NCI-H187 (cell line): ENCODE measurements at regions not wholly inside any gene's neighbourhood (a gene's known extent, or its start where the extent isn't known, plus 50 kb on each side); places are given as distances from the start of the nearest gene placed in this dataset.

Experiments
- DNase-seq, 2 experiments: peaks; one replicate each; lab custom pipeline; 2025; lab: John Stamatoyannopoulos, UW

DNA sequence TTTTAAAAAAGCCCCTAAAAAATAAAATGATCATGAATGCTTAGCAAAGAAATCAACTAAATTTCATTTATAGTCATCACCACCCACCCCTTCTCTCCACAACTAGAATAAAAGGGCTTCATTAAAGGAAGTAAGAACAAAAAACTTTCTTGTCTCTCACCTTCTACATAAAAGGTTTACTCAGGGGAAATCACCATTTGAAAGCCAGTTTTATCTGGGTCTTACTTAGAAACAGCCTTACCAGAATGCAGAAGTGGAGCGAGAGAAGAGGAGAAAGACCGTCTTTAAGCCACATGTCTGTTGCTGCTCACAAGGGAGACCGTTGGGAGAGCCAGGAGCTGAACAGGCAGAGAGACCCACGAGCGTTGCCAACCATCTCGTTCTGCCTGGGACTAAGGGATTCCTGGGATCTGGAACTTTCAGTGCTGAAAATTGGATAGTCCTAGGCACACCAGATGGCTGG is 350.1 kb upstream of the PROK2 start:
- no peak for DNase-seq

DNA sequence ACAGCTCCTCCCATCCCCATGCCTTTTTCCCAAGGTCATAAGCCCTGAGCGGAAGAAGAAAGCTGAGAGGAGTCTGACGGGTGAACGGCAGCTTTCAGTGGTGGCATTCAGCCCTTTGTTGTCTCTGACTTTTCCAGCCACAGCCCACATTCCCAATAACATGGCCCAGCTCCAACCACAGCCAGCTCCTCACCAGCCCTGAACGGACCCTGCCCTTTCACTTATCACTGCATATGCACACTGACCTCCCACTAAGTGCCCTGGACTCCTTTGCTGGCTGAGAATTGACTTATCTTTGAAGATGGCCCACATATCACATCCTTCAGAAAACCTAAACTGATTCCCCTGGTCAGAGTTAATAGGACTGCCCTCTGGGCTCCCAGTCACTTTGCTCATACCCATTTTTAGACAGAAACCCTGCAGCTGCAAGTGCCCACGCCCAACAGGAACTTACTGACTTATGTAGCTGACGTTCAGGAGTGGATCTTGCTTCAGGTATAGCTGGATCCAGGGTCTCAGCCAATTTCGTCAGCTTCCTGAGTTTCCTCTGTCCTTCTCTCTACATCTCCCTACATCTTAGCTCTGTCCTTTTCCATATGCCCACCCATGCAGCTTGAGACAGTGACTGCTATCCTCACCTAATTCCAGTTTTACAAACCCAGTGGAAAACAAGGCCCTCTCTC is 348.5 kb upstream of the PROK2 start:
- DNase-seq = no peak

DNA sequence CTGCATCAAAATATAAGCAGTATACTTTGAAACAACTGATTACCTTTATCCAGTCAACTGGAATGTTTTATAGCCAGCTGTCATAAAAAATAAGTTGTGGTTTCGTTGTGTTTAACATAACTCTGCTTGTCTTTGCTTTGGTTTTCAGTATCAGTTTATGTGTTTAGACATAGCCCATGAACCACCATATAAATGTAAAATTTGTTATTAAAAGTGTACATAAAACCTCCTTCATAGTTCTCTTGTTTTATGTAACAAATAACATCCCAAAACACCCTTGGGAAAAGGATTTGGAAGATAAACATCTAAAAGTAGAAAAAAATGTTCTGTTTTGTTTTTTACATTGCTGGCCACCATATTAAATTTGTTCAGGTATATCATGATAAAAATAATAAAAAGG is 347.0 kb upstream of the PROK2 start:
- DNase-seq = no peak

DNA sequence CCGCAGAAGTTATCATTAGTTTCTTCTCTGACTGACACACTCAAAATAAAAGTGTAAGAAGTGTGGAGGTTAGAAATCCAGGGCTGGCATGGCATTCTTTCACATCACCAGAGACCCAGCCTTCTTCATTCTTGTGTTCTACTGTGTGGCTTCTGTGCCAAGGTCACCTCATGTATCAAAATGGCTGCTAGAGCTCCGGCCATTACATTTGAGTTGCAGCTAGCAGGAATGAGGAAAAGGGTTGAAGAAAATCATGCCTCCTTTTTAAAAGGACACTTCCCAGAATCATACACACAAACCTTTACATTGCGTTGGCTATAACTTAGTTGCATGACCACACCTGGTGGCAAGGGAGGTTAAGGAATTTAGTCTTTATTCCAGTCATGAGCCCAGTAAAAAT is 345.6 kb upstream of the PROK2 start:
- no peak for DNase-seq

DNA sequence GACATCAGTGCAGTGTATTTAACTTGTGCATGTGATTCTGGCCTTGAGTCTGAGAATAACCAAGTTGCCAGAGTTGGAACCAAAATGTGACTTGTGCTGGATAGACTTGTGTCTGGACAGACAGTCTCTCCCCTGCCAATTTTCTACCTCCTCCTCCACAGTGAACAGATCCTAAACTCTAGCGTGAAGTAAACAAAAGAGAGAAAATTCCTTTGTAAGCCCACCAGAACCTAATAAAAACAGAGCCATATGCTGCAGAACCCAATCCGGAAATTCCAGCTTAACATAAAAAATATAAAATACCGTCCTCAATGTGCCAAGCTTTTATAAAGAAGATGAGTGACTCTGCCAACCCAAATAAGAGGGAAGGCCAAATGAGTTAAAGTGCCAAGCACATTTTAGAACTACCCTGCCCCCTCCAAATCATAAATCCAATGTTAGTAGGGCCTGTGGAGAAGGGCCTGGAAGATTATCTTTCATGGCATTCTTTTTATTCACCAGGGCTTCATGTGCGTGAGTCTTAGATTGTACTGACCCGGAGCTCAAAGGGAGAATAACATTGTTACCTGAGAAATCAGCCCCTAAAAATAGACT is 344.6 kb upstream of the PROK2 start:
- no peak for DNase-seq

DNA sequence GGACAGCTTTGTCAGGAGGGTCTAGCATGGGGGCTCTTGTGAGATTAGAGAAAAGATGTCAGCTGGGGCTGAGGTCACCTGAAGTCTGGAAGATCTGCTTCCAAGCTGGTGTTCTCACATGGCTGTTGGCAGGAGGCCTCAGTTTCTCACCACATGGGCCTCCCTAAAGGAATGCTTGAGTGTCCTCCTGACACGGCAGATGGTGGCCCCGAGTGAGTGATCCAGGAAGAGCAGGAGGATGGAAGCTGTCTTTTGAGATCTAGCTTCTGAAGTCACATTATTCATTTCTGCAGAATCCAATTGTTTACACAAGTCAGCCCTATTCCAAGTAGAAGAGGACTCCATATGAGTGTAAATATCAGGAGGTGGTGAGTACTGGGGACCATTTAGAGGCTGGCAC is 344.0 kb upstream of the PROK2 start:
- DNase-seq = no peak

DNA sequence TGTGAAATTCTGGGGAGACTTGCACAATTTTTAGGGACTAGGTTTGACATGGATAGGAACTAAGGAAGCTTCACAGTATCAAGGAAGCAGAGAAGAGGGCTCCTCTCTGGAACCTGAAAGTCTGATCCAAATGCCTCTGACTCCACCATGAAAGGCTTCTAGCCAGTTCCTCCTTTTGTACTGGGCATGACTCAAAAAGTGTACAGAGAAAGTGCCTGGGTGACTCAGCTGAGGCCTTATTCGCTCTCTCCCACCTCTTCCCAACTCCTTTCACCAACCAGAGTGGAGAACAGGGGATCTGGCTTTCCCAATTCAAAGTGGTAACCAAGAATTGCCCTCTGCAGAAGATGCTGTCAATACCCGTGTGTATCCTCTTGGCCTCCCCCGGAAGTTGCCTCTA is 342.9 kb upstream of the PROK2 start:
- DNase-seq = no peak

DNA sequence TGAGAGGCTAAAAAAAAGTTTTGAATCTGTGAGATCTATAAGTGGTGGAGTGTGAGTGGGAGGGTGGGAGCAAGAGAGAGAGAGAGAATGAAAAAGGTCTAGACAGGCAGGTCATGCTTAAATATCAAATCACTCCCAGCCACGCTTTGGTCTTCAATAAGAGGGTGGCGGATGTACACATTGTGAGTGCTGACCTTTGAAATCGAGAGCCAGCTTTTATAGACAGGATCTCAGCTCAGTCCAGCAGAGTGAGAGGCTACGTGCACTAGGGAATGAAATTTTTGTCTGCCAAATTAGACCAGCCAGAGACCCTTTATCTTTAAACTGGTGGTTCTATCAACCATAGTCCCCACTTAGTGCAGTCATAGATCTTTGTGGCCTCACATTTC is 342.3 kb upstream of the PROK2 start:
- DNase-seq = no peak

DNA sequence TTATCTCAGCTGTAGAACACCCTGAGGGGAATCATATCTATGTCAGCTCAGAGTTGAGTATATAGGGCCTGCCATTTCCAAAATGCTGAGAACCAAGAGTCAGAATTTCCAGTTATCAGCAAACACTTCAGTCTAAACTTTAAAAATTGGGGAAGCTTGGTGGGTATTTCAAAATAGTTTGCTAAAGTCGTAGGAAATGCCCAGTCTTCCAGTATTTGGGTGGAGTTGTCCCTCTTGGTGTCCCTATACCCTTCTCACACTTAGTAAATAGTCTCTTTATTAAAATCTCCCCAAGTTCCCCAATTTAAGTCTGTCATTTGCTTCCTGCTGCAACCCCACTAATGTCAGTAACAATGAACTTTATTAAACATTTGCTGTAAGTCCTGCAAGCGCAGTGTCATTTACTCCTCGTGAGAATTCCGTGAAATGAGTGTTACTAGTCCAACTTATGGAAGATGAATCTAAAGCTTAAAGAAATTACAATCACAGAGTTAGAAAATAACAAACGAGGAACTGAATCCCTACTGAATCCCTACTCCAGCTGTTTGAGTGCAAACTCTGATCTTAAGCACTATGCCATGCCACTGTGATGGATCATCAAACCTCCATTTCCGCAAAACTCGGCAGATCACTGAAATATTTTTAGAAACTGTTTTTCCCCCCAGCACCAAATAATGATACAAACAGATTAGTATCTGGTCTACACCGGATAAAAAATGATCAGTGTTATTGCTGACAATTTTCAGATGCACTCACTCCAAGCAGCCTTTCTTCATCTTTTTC is 341.7 kb upstream of the PROK2 start:
- DNase-seq = no peak

DNA sequence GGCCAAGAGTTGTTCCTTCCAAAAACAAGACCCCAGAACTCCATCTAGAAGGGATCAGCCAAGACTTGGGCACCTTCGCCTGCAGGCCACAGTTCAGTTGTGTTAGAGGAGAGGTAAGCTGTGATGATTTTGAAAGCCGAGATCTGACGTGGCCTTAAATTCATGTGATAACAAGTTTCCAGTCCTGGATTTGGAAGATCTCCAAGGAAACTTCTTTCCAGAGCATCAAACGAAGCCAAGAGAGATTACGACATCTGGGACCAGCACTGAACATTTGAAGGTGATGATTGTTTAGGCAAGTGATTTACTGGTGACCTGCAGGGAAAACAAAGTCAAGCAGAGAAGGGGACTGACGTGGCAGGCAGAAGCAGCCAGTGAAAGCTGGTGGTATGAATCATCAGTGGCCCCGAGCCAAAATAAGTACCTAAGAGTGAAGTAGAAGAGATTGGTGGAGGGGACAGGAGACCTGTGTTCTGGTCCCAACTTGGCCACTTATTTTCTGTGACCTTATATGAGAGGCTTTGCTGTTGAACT is 339.0 kb upstream of the PROK2 start:
- DNase-seq = no peak

DNA sequence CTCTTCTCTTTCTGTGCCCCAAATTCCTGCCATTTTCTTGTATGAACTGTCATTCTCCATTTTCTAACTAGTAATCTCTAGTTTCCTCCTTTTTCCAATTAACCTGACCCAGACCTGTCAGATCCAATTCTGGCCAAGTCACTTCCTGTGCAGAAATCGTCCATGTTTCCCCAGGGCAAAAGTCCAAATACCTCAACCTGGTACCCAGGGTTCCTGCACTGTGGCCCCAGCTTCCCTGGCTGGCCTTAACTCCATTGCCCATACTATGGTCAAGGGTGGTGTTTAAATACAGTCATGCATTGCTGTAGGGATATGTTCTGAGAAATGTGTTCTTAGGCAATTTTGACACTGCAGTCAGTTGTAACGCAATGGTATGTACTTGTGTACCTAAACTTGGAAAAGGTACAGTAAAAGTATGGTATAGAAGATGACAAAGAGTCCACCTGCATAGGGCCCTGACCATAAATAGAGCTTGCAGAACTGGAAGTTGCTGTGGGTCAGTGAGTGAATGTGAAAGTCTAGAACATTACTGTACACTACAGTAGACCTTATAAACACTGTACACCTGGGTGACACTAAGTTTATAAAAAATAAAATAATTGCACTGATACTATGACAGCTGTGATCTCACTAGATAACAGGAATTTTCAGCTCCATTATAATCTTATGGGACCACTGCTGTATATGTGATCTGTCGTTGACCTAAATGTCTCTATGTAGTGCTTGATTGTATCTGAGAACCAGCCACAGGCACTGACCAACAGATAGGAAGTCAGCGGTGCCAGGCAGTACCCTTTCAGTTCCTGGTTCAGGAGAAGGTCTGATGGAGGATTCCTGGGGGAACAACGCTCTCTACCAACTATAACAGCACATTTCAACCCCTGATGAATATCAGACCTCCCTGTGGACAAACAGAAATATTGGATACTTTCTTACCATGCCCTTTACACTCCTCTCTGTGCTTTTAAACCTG is 336.1 kb upstream of the PROK2 start:
- no peak for DNase-seq

DNA sequence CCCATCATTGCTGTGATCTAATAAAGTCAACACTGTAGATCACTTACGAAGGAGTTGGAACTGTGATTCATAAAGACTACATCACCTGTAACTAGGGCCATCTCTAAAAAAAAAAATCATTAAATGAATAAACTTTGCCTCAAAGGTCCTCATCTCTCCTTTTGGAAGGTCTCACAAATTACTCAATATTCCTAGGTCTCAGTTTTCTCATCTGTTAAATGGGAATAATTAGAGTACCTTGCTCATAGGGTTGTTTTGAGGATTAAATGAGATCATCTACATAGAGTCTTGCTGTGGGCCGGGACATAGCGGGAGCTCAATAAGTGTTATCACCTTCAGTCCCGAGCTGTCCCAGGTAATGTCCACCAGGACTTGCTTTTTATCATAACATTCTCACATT is 335.1 kb upstream of the PROK2 start:
- DNase-seq = no peak

DNA sequence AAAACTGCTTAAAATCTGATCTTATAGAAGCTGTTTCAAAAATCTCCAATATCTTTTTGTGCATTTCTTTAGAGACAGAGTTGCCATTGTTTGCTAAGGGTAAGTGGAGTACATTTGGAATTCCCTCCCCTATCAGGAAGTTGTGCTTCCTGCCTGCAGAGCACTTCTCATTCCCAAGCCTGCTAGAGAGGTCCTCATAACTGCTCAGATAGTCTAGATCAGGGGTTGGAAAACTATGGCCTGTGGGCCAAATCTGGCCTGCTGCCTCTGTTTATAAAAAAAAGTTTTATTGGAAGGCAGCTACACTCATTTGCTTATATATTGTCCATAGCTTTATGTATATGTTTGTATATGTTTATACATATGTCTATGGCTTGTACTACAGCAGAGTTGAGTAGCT is 333.7 kb upstream of the PROK2 start:
- no peak for DNase-seq

DNA sequence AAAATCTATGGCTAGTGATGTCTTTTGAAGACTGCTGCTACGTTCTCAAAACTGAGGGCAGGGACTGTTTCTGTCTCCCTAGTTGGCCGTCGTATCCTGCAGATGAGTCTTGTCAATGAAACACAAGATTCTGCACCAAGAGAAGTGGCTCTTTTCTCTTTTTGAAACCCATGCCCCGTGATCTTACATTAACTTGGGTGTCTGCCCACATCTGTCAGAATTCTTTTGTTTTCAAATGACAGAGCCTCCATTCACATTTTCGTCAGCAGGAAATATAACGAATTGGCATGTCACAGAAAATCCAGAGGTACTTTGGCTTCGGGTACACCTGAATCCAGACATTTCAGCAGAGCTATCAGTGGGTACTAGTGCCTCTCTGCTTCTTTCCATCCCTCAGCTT is 331.3 kb upstream of the PROK2 start:
- no peak for DNase-seq

DNA sequence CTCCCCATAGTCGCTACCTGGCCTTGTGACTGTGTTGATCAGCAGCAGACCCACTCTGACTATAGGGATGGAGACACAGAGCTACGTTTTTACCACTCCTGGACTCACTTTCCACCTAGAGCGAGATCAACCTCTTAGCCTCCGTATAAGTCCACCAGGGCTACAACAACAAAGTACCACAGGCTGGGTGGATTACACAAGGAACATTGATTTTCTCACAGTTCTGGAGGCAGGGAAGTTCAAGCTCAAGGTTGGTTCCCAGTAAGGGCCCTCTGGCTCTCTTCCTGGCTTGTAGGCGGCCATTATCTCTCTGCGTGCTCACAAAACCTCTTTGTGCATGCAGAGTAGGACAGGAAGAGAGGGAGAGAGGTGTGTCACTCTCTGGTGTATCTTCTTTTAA is 330.4 kb upstream of the PROK2 start:
- no peak for DNase-seq

DNA sequence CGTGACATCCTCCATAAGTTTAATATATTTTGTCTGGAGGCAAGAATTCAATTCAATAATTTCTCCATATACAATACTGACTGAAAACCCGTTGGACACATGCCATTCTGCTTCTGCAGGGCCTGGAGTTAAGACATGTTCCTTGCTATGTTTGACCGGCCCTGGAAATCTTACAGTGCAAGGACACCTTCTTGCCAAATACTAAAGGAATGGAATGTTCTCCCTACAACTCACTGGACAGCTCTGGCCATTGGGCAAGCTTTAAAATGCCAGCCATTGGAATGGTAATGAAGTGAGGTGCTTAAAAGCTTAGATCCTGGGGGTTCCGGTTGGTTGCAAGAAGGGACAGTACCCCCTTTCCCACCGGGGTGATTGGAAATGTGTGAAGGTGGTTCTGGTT is 329.8 kb upstream of the PROK2 start:
- no peak for DNase-seq

DNA sequence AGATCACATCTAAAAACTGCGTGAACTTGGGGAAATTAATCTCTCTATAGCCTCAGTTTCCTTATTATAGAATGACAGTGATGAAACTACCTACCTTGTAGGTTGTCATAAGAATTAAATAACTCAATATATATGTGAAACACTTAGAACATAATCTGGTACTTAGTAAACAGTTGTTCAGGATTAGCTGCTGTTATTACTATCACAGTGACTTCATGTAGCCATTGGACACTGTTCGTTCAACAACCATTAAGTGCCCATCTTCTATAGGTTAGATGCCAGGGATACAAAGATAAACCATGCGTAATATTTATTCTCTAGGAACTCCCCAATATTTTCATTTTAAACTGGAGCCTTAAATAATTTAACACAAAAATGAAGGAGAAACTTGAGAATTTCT is 329.0 kb upstream of the PROK2 start:
- no peak for DNase-seq

DNA sequence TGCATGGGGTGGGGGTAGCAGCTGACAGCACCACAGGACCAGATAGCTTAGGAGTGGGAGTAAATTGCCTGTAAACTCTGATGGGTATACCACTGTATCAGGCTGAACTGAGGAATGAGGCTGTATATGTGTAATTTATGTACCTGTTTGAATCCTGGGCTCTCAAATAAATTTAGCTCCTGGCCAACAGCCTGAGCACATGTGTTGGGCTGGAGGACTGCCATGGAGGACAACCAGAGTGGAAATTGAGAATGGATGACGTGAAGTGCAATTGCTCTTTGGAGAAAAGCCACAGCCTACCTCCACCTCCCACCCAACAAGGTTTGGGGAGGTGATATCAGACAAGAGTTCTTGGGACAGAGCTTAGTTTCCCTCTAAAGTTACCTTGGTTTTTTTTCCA is 328.6 kb upstream of the PROK2 start:
- DNase-seq = no peak

DNA sequence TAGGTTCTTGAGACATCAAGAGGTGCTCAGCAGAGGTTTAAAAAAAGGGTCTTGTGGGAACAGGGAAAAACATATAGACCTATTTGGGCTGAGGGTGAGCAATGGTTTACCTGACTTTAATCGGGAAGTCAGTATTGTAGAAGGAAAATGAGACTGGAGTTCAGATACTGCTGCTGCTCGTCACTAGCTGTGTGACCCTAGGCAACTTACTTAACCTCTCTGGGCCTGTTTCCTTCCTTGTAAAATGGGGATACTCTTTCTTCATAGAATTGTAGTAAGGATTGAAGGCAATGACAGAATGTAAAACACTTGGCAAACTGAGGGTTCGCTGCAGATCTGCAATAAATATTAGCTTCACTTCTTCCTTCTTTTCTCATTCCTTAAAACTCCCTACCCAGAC is 327.5 kb upstream of the PROK2 start:
- no peak for DNase-seq

DNA sequence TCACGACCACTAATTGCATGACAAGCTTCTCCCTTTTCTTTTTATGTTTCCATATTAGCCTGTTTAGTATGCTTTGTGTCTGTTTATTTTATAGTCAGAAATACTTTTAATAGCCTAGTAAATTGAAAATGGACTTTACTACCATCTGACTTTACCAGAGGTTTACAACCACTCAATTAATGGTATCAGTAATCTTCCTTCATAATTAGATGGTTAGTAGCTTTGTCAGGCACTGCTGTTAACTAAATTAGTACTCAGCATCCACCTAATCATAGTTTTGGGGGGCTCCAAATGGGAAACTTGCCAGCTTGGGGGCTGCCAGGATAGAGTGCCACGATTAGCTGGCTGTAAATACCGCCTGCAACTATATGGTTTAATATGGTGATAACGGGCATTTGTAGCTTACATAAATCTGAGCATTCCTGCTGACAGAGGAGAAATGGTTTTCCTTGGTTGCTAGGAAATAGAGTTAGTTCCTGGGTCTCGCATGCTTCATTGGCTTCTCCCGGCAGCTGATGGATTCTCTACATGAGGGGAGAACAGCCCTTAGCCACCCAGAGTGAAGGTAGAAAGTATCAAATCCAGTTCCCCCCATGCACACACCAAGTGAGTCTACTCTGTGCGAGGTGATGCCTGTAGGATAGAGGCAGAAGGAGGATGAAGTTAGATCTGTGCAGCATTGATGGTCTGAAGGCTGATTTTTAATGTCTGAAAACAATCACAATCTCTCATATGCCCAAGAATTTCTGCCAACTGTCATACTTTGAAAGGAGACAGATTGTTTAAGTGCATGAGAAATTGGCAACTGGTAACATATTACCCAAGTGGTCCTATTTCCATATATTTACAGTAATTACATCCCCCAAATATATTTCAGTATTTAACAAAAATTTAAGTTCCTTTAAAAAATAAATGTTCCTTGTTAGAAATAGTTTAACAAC is 326.6 kb upstream of the PROK2 start:
- no peak for DNase-seq
